ENCODE measurements at regions not wholly inside any gene's neighbourhood (a gene's known extent, or its start where the extent isn't known, plus 50 kb on each side); places are given as distances from the start of the nearest gene placed in this dataset.

GRCh38 chr9:103941104-103941503 is 153.0 kb upstream of the SMC2 start:
- DNase-seq (ENCODE audit: low spot score) = no peak

DNA sequence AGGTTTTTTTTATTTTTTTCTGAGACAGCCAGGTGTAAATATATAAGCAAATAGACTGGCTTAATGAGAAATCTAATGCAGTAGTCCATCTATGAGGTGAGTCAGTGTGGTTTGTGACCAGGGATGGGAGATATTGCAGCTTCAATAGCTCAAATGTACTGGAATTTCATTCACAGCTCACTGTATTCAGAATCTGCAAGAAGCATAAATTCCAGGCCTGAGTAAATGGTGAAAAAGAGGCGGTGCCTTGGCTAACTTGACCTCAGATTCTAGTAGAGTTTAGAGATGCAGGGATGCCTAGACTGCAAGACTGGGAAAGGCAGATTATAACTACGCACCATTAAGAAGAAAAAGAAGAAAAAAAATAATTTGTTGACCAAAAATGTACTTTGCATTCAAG is 151.9 kb upstream of the SMC2 start:
- DNase-seq (ENCODE audit: low spot score) = no peak

DNA sequence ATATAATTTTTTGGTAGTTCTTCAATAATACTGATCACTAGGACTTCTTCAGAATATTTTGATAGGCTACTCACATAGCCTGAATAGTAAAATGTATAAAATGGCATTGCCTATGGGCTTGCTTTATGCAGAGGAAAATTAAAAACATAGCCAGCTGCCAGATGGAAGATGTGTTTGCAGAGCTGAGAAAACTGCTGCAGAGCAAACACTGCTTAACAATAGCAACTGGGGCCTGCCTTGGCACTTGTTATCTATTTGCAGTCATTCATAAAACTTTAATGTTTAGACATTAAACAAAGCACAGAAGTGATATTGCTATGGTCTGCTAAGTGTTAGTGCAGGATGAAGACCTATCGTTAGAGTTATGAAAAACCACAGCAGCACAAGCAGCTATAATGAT is 151.5 kb upstream of the SMC2 start:
- no peak for DNase-seq (ENCODE audit: low spot score)

GRCh38 chr9:103949096-103949495 is 145.0 kb upstream of the SMC2 start:
- DNase-seq (ENCODE audit: low spot score) = no peak

GRCh38 chr9:103977163-103977562 is 116.9 kb upstream of the SMC2 start:
- DNase-seq (ENCODE audit: low spot score) = no peak

DNA sequence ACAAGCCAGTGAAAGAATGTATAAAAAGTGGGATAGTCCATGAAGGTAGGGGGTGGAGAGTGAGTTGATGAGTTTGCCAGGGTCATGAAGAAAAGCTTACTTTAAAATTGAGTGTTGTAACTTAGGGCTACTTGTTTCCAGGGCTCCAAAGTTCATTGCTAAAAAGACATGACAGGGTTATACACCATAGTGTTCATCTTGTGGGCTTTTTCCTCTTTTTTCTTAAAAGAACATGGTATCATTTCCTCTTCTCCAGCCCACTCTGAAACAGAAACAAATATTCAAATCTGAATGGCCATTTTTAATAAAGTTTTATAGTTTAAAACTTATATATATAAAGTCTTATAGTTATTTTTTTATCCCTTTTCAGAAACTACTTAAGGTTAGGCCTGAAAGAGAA is 115.7 kb upstream of the SMC2 start:
- no peak for DNase-seq (ENCODE audit: low spot score)

DNA sequence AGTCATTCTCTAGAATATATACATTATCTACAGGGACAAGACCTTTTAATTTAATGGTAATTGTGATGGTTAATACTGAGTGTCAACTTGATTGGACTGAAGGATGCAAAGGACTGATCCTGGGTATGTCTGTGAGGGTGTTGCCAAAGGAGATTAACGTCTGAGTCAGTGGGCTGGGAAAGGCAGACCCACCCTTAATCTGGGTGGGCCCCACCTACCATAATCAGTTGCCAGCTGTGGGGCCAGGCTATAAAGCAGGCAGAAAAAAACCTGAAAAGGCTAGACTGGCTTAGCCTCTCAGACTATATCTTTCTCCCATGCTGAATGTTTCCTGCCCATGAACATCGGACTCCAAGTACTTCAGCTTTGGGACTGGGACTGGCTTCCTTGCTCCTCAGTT is 112.2 kb upstream of the SMC2 start:
- DNase-seq (ENCODE audit: low spot score) = no peak

- DNase-seq (ENCODE audit: low spot score) = no peak
These were observed 109.0 kb upstream of the SMC2 start for GRCh38 chr9:103985077-103985476.

DNA sequence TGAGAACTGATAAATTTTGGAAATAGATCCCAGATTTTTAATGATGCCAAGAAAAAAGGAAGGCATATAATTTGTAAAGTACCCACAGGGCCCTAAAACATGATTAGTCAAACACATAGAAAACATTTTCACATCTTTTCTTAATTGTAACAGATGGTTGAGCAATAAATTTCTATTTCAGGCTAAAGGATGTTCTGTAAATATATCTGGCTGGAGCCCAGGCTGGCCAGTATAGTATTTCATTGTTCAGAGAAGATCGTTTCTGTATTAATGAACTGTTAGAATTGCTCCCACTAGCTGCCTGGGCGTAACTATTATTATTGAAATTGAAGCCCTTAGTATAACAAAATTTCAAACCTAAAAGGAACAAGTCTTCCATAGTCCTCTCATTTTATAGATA is 105.3 kb upstream of the SMC2 start:
- no peak for DNase-seq (ENCODE audit: low spot score)

DNA sequence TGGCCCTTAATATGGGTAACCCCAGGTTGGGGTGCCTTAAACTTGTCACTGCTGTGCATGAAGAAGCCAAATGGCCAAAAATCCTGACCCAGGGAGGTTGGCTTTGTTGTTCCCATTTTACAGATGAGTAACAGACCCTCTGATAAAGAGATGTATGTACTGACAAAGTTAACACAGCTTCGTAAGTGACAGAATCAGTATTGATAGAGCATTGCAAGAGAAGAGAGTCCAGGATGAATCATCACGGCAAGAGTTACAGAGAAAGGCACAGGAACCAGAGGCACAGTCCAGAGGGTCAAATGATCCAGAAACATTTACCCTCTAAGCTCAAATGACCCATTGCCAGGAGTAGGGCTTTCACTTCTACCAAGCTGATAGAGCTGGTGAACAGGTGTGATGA is 103.8 kb upstream of the SMC2 start:
- DNase-seq (ENCODE audit: low spot score) = no peak

DNA sequence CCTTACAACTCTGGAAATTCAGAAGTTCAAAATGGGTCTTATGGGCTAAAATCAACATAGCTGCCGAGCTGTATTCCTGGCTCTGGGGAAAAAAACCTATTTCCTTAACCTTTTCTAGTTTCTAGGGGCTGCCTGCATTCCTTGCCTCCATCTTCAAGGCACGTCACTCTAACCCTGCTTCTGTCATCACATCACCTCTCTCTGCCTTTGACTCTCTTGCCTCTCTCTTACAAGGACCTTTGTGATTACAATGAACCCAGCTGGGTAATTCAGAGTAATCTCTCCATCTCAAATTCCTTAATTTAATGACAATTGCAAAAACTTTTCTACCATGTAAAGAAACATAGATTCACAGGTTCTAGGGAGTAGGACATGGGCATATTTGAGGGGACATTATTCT is 103.1 kb upstream of the SMC2 start:
- no peak for DNase-seq (ENCODE audit: low spot score)

GRCh38 chr9:103991698-103992097 is 102.4 kb upstream of the SMC2 start:
- no peak for DNase-seq (ENCODE audit: low spot score)

GRCh38 chr9:103992938-103993579 is 101.0 kb upstream of the SMC2 start:
- DNase-seq (ENCODE audit: low spot score) = no peak

GRCh38 chr9:103997856-103998370 is 96.2 kb upstream of the SMC2 start:
- no peak for DNase-seq (ENCODE audit: low spot score)

DNA sequence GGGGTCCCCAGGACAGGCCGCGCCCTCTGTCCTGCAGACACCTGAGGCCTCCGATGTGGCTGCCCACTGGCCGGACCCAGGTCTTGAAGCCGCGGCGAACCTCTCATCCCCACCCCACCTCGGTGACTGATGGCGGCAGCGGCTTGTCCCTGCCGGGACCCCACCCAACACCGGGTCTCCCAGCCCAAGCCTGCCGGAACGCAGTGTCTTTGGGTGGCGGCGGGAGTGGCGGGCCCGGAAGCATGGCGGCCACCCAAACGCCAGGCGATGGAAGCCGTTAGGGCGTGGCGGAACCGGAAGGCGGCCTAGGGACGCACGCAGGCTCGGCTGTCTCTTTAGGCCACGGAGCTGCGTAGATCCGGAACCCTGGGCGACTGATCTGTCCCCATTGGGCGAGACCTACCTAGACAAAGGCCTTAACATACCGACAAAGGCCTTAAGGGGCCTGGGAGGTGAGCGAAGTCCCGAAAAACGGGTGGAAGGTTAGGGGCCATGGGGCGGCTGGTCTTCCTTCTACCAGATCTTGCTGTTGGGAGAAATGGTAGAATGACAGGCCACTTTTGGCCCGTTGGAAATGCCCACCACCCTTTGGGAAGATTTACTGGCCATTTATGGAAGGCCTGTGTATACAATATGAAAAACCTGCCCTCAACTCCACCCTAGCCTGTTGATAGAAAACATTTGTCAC is 94.6 kb upstream of the SMC2 start:
- no peak for DNase-seq (ENCODE audit: low spot score)

DNA sequence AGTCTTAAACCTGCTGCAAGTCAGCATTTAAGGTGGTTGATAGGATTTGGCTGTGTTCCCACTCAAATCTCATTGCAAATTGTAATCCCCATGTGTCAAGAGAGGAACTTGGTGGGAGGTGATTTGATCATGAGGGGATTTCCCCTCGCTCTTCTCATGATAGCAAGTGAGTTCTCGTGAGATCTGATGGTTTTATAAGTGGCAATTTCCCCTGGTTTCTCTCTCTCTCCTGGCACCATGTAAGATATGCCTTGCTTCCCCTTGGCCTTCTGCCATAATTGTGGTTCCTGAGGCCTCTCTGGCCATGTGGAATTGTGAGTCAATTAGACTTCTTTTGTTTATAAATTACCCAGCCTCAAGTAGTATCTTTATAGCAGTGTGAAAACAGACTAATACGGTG is 84.3 kb upstream of the SMC2 start:
- no peak for DNase-seq (ENCODE audit: low spot score)

GRCh38 chr9:104022083-104022482 is 72.0 kb upstream of the SMC2 start:
- DNase-seq (ENCODE audit: low spot score) = no peak

DNA sequence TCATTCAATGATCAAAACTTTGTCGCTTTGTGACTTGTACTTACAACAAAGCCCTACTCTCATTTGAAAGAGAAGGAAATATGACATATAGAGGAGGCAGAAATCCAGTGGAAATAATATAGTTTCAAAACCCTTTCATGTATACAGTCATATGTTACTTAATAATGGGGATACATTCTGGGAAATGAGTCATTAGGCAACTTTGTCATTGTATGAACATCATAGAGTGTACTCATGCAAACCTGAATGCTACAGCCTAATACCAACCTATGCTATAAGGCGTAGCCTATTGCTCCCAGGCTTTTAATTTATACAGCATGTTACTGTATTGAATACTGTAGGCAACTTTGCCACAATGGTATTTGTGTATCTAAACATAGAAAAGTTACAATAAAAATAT is 69.0 kb upstream of the SMC2 start:
- no peak for DNase-seq (ENCODE audit: low spot score)

DNA sequence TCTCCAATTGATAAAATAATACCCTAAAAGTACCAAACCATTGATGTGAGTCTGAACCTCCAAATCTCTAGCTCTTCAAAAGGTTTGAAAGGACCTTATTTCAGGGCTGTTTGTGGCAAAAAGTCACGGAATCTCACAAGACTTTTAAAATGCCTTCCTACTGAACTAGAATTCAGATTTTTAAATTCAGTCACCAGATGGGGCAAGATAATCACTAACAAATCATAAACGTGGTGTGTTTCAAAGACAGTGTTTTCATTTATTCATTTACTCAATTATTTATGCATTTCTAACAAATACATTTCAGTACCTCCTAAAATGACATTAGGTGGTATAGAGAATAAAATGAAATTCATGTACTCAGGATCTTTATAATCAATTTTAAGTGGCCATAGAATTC is 68.2 kb upstream of the SMC2 start:
- no peak for DNase-seq (ENCODE audit: low spot score)

DNA sequence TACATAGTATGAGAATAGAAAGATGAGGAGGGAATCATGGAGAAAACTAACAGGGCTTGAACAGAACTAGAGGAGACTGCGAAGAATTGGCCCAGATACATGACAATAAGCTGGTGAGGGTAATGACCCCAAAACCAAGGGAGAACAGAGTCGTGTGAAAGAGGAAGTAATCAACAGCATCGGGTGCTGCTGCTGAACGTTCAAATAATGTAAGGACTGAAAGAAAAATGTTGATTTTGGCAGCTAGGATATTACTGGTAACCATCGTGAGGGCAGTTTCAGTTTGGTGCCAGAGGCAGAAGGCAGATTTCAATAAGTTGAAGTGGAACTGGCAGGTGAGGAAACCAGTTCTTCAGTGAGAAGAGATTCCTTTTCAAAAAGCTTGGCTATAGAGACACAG is 66.8 kb upstream of the SMC2 start:
- DNase-seq (ENCODE audit: low spot score) = no peak

GRCh38 chr9:104028827-104029226 is 65.3 kb upstream of the SMC2 start:
- no peak for DNase-seq (ENCODE audit: low spot score)

All from ecto neural progenitor cell (in vitro differentiated cells).